Ammon's horn (tissue), 1 donor: ENCODE measurements at regions not wholly inside any gene's neighbourhood (a gene's known extent, or its start where the extent isn't known, plus 50 kb on each side); places are given as distances from the start of the nearest gene placed in this dataset.

Experiments used
- DNase-seq: peaks from one replicate; pipeline ENCODE4 v3.0.0-alpha.2; 2016; ENCODE audit warnings: low spot score

GRCh38 chr19:30217461-30217860, 154.7 kb upstream of the ZNF536 start:
- no peak for DNase-seq

- DNase-seq: no peak
Observed at GRCh38 chr19:30219702-30220101, 152.5 kb upstream of the ZNF536 start.

DNA sequence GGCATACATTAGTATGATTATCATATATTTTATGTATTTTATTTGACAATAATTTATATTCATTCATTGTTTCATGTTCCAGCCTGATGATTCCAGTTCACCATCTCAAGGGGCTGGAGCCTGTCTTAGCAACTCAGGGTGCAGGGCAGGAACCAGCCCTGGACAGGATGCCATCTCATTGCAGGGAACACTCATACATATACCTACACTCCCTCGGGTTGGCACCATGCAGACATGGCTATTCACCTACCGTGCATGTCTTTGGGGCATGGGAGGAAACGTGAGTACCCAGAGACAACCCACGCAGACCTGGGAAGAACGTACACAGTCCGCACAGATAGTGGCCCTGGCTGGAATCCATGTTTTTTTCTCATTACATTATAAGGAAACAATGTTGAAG, 151.0 kb upstream of the ZNF536 start:
- DNase-seq: no peak

DNA sequence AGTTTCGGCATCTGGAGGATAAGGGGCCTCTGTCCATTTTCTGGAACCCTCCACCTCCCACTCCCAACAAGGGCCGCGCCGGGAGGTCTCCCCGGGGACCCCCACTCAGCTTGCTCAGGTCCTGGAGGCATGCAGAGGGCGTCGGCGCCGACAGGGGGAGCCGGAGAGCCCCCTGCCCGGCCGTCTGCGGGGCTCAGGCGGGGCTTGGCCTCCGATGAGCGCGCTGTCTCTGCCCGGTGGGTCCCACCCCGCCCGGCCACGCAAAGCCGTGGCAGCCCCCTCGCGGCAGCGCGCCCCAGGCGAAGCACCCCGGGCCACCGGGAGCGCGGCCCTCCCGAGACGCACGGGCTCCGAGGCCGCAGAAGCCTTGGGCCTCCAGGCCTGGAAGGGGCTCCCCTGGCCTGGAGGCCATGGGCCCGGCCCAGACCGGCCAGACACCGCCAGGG, 149.7 kb upstream of the ZNF536 start:
- DNase-seq: no peak

GRCh38 chr19:30222992-30223865, 149.0 kb upstream of the ZNF536 start:
- DNase-seq: peak; percentile 10

- no peak for DNase-seq
Observed at GRCh38 chr19:30223866-30224688, 148.1 kb upstream of the ZNF536 start.

DNA sequence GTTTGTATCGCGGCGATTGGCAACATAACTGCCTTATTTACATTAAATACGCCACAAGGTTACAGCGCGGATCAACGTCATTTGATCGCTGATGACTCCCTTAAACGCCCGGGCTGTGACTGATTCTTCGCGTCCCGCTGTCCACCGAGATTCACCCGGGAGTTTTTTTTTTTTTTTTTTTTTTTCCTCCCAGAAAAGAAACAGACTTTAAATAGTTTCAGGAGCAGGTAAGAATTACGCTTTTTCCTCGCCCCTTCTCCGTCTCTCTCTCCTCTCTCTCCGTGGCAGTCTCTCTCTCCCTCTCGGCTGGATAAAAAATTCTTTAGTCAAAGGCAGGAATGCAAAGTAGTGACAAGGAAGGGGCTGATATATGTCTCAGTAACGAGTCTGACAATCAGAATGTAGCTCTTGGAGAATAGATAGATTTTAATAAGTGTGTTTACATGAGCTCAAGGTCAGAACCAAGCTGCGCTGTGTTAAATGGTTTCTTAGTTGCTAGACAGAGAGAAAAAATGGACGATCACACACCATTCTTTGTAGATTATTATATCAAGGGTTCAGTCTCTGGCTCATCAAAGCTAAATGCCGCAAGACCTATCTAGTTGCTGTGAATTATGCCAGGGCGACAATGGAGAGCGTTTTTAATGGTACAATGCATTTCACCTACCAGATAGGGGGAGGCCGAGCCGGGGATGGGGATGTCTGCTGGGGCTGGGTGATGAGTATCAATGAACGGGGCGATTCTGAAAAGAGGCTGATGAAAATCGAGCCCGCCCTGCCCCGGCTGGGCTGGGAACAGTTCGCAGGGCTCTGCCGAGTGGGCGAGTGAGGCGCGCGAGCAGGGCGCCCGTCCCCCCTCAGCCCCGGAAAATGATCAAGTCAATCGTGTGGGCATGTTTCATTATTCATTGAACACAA, 147.2 kb upstream of the ZNF536 start:
- DNase-seq: peak; percentile 37

GRCh38 chr19:30225676-30226463, 146.3 kb upstream of the ZNF536 start:
- DNase-seq: peak; percentile 19

GRCh38 chr19:30226464-30227011, 145.6 kb upstream of the ZNF536 start:
- DNase-seq: peak; percentile 55

DNA sequence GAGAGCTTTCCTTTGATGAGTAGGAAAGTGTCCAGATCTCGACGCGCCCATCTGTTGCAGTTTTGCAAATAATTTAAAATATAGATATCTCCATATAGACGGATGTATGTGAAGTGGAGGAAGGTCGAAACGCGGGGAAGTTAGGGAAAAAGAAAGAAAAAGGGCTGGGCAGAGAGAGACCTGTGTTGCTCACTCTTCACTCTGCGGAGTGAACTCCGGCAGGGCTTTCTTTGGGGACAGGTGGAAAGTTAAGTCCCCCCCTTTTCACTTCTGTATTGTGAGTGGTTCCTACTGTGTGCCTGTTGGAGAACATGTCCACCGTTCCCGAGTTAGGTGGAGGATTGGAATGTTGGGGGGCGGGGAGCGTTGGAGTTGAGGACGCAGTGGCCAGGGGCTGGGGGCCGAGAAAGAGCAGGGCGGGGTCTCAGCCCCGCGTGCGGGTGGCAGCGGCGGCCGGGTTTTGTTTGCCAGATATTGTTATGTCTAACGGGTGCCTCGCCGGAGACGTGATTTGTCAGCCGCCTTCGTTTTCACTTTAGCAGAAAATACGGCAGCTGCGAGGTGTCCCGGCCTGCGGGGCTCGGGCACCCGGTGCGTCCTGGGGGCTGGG, 145.1 kb upstream of the ZNF536 start:
- peak; percentile 20 for DNase-seq

GRCh38 chr19:30227661-30228112, 144.5 kb upstream of the ZNF536 start:
- peak; percentile 80 for DNase-seq

GRCh38 chr19:30228113-30228834, 143.9 kb upstream of the ZNF536 start:
- DNase-seq: peak; percentile 12

DNA sequence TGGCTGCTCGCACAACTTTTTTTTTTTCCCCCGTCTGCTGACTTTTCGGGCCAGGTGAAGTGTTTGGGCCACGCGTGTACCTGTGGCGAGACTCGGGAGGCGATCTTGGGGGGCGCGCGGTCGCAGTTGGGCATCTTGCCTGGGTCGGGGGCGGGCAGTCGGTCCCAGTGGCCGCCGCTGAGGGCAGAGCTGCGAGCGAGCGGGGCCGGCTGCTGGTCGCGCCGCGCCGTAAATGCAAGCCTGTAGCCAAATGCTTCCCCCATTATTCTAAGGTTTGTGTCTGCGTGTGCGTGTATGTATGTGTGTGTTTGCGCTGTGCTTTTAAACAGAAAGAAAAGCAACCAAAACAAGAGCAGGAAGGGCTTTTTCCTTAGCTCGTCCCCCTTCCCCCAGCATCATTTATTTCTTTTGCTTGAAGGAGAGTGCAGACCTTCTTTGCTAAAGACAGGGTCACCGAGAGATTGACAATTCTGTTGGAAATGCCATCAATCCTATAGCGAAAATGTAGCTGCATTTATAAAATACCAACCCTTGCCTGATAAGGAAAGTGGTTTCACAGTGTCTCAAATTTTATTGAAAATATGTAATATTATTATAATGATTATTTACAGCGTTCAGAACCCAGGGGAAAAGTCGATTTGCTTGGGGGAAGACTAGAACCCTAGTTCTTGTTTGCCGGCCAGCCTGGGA, 143.2 kb upstream of the ZNF536 start:
- DNase-seq: peak; percentile 31

- peak; percentile 41 for DNase-seq
Observed at GRCh38 chr19:30229525-30230174, 142.5 kb upstream of the ZNF536 start.

GRCh38 chr19:30231408-30232318, 140.5 kb upstream of the ZNF536 start:
- DNase-seq: no peak

GRCh38 chr19:30233375-30233774, 138.8 kb upstream of the ZNF536 start:
- no peak for DNase-seq

GRCh38 chr19:30235946-30236345, 136.2 kb upstream of the ZNF536 start:
- peak; percentile 84 for DNase-seq
